RKO (cell line): ENCODE measurements at regions not wholly inside any gene's neighbourhood (a gene's known extent, or its start where the extent isn't known, plus 50 kb on each side); places are given as distances from the start of the nearest gene placed in this dataset.

ENCODE experiments used
- DNase-seq: peaks from one replicate; pipeline ENCODE4 v3.0.0-alpha.2; 2016; ENCODE audit warnings: low spot score

DNA sequence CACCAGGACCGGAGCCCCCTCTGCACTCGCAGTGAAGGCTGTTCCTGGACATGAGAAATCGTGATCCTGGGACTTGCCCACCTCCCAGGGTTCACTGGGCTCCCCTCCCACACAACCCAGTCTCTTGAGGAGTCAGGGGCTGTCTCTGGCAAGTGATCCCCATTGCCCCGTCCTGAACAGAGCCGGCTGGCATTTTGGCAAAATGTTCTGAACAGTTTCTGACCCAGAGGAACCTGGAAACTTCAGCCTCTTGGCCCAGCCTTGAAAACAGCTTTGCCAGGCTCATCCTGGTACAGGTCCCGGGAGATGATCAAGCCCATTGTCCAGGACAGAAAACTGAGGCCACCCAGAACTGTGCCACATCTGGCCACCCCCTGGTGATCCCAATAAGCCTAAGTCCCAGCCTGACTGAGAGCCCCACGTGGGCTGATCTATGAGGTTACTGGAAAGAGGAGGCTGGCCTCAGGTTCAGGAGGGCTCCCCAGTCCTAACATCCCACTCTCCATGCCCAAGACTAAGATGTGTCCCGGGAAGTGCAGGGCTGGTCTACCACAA, 115.7 kb downstream of the OAT start:
- DNase-seq = no peak

DNA sequence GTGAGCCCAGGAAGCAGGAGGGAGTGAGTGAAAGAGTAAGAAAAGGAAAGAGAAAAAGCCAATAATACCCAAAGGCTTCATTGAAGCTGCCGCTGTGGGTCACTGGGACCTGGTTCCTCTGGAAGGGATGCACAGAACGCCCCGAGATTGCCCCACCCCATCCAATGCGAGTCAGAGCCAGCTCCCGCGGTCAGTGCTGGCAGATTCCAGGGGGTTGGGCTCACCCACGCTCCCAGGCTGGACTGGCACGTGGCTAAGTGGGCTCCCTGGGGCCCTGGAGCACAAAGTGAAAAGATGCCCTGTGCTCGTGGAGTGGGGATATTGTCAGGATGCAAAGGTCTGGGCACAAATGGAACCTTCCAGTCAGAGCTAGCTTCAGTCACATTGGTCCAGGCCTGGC, 117.0 kb downstream of the OAT start:
- DNase-seq = no peak

GRCh38 chr10:124300735-124301134, 118.0 kb downstream of the OAT start:
- no peak for DNase-seq

- no peak for DNase-seq
Measured at GRCh38 chr10:124300224-124300623, 118.5 kb downstream of the OAT start.

DNA sequence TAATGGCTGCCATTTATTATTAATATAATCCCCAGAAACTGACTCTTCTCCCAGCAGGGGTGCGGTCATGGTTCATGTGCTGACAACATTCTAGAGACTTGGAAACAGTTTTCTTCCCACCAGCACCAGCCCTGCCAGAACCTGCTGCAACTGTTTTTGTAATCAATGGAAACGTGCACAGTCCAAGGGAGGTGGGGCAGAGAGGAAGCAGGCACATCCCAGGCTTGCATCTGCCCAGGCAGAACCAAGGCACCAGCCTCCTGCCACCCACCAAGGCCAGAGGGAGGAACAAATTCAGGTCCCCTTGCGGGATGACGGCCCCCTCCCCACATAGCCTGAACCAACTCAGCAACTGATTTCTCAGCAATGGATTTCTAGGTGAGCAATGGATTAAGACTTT, 119.0 kb downstream of the OAT start:
- no peak for DNase-seq

DNA sequence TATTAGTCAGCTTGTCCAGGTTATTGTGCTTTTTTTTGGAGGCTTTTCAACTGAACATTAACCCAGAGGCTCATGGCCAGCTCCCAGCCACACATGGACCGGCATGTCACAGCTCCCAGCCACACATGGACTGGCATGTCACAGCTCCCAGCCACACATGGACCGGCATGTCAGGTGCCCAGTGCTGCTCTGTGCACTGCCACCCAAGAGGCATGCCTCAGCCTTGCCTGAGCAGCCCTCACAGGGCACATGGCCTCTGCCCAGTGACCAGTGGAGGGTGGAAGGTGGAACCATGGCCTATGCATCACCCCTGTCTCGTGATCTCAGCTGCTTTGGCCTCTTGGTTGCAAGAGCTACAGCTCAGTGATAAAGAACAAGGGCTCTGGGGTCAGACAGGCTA, 119.8 kb downstream of the OAT start:
- DNase-seq = no peak

GRCh38 chr10:124296813-124297788, 121.6 kb downstream of the OAT start:
- no peak for DNase-seq

GRCh38 chr10:124296121-124296812, 122.5 kb downstream of the OAT start:
- DNase-seq = no peak

- DNase-seq = no peak
Measured at GRCh38 chr10:124294811-124295770, 123.6 kb downstream of the OAT start.

- DNase-seq = no peak
Measured at GRCh38 chr10:124293616-124294449, 124.9 kb downstream of the OAT start.

DNA sequence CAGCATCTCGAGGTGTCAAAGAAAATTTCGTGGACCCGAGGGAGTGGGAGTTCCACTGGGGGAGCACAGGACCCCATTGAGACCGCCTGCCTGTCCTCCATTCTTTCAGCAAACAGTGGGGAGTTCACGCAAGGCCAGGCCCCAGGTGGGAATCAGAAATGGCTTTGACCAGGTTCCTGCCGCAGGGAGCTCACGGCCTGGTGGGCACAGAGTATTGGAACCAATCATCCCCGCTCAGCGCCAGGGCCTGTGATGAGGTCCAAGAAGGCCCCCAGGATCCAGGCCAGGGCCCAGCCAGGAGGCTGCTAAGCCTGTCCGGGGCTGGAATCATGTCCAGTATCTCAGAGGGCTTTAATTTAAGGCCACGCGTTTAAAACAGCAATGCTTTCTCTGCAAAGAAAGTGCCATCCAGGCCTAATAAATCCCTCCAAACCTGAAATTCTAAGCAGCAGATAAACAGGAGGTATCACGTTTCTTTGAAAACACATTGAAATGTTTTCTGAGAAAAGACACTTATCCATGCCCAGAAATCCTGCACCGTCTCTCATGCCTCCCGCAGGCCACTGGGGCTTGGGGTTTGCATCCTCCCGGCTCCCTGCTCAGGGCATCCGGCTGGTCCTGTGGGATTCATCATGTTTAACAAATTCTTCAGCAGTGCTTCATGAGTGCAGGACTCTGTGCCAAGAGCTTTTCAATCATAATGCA, 125.7 kb downstream of the OAT start:
- no peak for DNase-seq

DNA sequence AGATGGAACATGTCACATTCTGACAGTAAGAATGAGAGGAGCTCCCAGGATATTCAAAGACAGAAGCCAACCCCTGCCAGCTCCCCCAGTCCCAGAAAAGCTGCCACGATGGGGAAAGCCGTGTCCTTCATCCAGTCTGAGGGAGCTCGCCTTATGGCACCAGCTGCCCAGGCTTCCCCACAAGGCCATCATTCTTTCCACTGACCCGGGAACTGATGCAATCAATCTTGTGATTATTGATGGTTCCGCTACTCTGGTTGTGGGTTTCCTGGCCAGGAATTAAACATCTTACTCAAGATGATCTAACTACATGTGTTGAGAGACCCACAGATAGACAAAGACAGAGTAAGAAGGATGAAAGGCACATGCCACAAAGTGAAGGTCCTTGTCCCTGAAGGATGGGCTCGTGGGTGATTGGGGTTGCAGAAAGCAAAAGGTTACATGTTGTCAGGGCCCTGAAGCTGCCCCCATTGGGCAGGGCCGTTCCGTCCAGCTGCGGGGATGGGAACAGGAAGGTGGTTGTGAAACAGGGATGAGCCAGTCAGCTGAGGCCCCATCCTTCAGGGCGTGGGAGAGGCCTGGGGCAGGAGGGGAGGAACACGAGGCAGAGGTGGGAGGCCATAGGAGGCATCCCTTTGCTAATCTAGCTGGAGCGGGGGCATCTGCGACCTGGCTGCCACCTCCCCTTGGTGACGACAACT, 127.6 kb downstream of the OAT start:
- DNase-seq = no peak

GRCh38 chr10:124289851-124290795, 128.6 kb downstream of the OAT start:
- DNase-seq = no peak

- DNase-seq = no peak
Measured at GRCh38 chr10:124288928-124289850, 129.5 kb downstream of the OAT start.

DNA sequence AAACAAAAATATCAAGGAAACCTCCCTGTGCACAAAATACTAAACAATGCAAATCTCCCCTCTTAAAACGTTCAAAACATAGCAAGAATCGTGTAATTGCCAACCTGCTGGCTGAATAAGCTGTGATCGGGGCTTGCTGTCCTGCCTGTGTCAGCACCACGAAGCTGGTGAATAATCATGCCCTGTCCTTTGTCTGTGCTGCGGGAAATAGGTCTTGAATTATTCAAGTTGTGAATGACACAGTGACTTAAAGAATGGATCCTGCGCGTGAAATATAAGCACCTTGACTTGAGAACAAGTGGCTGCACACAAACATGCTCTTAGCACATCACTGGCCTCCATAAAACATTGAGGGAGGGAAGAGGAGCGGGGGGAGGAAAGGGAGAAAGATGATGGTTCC, 130.2 kb downstream of the OAT start:
- no peak for DNase-seq

GRCh38 chr10:124287791-124288190, 130.9 kb downstream of the OAT start:
- no peak for DNase-seq

- no peak for DNase-seq
Measured at GRCh38 chr10:124287071-124287685, 131.5 kb downstream of the OAT start.
